ENCODE measurements at regions not wholly inside any gene's neighbourhood (a gene's known extent, or its start where the extent isn't known, plus 50 kb on each side); places are given as distances from the start of the nearest gene placed in this dataset.

- DNase-seq, result no peak
Measured at GRCh38 chr9:107064378-107064777, 201.4 kb downstream of the ZNF462 start.

- no peak for DNase-seq
Measured at GRCh38 chr9:107065549-107065948, 202.6 kb downstream of the ZNF462 start.

- DNase-seq, result no peak
Measured at GRCh38 chr9:107067739-107068416, 204.9 kb downstream of the ZNF462 start.

- DNase-seq, result no peak
Measured at GRCh38 chr9:107068581-107068980, 205.6 kb downstream of the ZNF462 start.

- DNase-seq, result no peak
Measured at GRCh38 chr9:107070586-107070985, 207.6 kb downstream of the ZNF462 start.

- no peak for DNase-seq
Measured at GRCh38 chr9:107078061-107078460, 205.0 kb upstream of the RAD23B start.

GRCh38 chr9:107079589-107079988, 203.5 kb upstream of the RAD23B start:
- DNase-seq, result no peak

- DNase-seq, result no peak
Measured at GRCh38 chr9:107080130-107080529, 202.9 kb upstream of the RAD23B start.

GRCh38 chr9:107086460-107086859, 196.6 kb upstream of the RAD23B start:
- no peak for DNase-seq

- DNase-seq, result no peak
Measured at GRCh38 chr9:107087222-107087621, 195.9 kb upstream of the RAD23B start.

GRCh38 chr9:107090218-107090617, 192.9 kb upstream of the RAD23B start:
- no peak for DNase-seq

GRCh38 chr9:107093365-107094060, 189.6 kb upstream of the RAD23B start:
- DNase-seq, result no peak

- no peak for DNase-seq
Measured at GRCh38 chr9:107094370-107094769, 188.7 kb upstream of the RAD23B start.

GRCh38 chr9:107100591-107100990, 182.5 kb upstream of the RAD23B start:
- DNase-seq, result no peak

GRCh38 chr9:107102011-107102410, 181.1 kb upstream of the RAD23B start:
- DNase-seq, result no peak

- DNase-seq, result no peak
Measured at GRCh38 chr9:107103621-107104020, 179.5 kb upstream of the RAD23B start.

- DNase-seq, result no peak
Measured at GRCh38 chr9:107105784-107106183, 177.3 kb upstream of the RAD23B start.

GRCh38 chr9:107106416-107106815, 176.7 kb upstream of the RAD23B start:
- no peak for DNase-seq

- no peak for DNase-seq
Measured at GRCh38 chr9:107108342-107109130, 174.5 kb upstream of the RAD23B start.

GRCh38 chr9:107109324-107109723, 173.8 kb upstream of the RAD23B start:
- no peak for DNase-seq

- DNase-seq, result no peak
Measured at GRCh38 chr9:107110153-107110552, 172.9 kb upstream of the RAD23B start.

GRCh38 chr9:107112707-107113243, 170.3 kb upstream of the RAD23B start:
- DNase-seq, result no peak

- no peak for DNase-seq
Measured at GRCh38 chr9:107118863-107119624, 164.0 kb upstream of the RAD23B start.

Measured in AML-193 (cell line).